HG02798 (cell line): ENCODE measurements at regions not wholly inside any gene's neighbourhood (a gene's known extent, or its start where the extent isn't known, plus 50 kb on each side); places are given as distances from the start of the nearest gene placed in this dataset.
"Not testable (repeated sequence)": the region's sequence is repeated elsewhere in the genome, so short reads cannot be mapped to it uniquely, and the experiment has no call there.

ENCODE experiments used
- ATAC-seq: cut with Tn5 transposase; IDR thresholded peaks from one replicate; pipeline ENCODE4 v1.9.1; 2021; ENCODE audit warnings: mild to moderate bottlenecking; ENCODE audit not compliant: unreplicated experiment, poor library complexity

DNA sequence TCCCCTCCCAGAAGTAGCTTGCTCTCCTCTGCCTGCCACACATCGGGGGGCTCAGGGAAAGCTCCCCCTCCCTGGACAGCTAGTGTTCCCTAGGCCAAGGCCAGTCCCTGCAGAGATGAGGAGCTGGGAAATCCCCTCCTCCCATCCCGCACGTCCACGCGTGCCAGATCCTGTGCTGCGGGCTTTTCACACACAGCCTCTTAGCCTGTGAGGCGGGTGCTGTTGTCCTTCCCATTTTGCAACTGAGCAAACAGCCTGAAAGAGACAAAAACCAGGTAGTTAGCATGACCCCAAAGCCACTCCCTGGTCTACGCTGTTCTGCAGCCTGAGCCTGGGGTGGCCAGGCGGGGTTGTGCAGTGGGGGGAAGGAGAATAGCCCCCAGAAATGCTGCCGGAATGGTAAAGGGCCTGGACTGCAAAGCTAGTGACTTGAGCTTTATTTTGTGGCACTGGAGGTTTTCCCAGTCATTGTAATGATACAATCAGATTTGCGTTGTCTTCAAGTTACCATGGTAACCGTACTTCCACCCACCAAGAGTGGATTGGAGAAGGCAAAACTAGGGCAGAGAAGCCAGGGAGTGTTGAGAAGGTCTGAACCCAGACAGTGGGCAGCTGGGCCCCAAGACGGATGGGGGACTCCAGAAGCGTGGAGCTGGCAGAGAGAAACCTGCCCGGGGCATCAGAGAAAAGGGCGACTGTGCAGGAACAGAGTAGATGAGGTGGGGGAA, 98.6 kb upstream of the KCTD7 start:
- no peak for ATAC-seq

DNA sequence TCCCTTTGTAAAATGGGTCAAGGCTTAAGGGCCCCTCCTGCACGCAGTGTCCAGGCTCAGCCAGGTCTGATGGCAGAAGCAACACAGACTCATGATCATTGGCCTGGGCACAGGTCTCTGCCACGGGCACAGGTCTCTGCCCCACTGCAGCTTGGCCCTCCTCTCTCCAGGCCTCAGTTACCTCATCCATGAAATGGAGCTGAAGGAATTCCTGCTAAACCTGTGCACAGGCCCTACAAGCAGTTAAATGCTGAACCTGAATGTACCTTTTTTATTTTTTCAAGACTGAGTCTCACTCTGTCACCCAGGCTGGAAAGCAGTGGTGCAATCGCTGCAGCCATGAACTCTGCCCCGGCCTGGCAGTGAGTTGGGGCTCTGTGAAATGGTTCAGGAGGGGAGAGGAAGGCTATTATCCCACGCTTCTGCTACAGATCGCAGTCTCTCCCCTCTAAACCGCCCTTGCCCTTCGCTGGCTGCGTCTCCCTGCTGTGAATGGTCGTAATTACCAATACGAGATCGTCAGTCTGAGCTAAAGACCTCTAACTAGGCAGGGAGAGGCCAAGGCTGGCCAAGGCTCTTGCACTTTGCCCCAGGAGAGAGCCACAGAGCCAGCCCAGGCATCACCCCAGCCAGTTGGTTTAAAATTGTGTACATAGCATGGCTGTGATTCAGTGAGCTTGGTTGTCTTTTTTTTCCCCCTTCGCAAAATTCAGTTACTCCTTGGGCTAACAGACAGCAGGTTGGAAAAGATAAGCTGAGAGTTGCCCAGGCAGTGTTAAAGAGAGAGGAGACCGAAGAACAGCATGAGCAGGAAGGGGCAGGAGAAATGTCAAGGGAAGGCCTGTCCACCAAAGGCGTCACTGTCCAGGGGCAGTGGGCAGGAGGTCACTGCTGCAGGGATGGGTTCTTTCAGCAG, 93.0 kb upstream of the KCTD7 start:
- no peak for ATAC-seq

DNA sequence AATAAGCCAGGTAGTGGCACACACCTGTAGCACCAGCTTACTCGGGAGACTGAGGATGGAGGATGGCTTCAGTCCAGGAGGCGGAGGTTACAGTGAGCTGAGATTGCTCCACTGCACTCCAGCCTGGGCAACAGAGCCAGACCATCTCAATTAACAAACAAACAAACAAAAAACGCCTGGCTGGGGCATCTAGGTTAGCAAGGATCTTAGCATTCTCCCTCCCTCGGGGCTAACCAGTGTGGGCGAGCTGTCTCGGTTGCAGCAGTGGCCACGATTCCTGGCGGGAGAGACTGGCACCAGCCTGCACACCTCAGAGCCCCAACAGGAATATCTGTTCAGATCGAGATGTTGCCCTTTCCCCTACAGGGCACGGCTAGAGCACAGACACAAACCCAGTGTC, 91.3 kb upstream of the KCTD7 start:
- ATAC-seq, result no peak

GRCh38 chr7:66537876-66538275, 90.8 kb upstream of the KCTD7 start:
- no peak for ATAC-seq

GRCh38 chr7:66539264-66539623, 89.4 kb upstream of the KCTD7 start:
- no peak for ATAC-seq

- no peak for ATAC-seq
Measured at GRCh38 chr7:66539902-66540375, 88.7 kb upstream of the KCTD7 start.

GRCh38 chr7:66542049-66542448, 86.6 kb upstream of the KCTD7 start:
- no peak for ATAC-seq

GRCh38 chr7:66542528-66543269, 86.0 kb upstream of the KCTD7 start:
- no peak for ATAC-seq

DNA sequence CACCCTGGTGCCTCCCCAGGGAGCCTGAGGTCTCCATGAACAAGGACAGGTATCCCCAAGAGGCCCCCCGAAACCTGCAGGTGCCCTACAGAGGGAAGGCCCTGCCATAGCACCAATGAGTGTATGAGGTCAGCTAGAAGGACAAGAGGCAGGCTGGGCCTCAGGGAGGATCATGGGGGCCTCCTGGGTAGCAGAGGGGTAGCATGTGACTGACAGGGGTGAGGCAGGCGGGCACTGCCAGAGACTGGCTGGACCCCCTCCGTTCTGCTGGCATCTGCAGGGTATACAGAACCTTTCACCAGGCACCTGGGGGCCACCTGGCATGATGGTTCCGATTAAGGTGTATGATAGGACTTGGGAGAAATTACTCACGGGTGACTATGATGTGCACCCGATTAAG, 79.2 kb upstream of the KCTD7 start:
- no peak for ATAC-seq

- no peak for ATAC-seq
Measured at GRCh38 chr7:66553001-66553400, 75.7 kb upstream of the KCTD7 start.

- not testable (repeated sequence) for ATAC-seq
Measured at GRCh38 chr7:66553675-66554074, 75.0 kb upstream of the KCTD7 start.

DNA sequence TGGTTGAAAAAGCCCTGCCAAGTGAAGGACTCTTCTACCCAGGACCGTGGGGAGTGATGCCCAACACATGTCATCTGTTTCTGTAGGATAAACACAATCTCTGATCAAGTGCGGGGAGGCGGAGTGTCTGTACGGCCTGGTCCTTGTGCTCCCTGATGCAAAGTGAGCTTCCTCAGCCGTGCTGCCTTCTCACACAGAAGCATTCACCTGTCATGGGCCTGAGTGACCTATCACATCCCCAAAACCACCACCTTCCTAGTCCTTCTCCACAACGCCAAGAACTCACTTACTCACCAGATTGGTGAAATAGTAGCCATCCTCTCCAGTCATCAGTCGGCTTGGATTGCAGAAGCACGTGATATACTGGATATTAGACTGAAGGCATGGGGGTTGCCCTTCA, 74.4 kb upstream of the KCTD7 start:
- ATAC-seq, result not testable (repeated sequence)

GRCh38 chr7:66554842-66555430, 73.7 kb upstream of the KCTD7 start:
- not testable (repeated sequence) for ATAC-seq

- no peak for ATAC-seq
Measured at GRCh38 chr7:66556177-66556548, 72.5 kb upstream of the KCTD7 start.

DNA sequence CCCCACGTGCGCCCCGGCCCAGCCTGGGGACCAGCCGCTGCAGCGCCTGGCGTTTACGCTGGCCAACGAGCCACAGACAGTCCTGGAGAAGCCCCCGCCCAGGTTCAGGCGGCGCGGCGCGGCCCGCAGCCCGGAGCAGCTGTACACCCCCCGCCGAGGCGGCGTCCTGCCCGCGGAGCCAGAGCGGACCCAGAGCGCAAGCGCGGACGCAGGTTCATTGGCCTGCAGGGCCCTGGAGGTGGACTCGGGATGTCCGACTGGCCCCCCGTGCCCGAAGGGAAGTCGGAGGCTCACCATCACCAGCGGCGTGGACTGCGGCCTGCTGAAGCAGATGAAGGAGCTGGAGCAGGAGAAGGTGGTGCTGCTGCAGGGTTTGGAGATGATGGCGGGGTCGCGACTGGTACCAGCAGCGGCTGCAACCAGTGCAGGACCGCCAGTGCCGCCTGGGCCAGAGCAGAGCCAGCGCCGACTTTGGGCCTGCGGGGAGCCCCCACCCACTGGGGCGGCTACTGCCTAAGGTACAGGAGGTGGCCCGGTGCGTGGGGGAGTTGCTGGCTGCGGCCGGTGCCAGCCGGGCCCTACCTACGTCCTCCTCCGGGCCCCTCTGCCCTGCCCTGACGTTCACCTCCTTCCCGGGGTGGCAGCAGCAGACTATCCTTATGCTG, 72.0 kb upstream of the KCTD7 start:
- ATAC-seq, result no peak

DNA sequence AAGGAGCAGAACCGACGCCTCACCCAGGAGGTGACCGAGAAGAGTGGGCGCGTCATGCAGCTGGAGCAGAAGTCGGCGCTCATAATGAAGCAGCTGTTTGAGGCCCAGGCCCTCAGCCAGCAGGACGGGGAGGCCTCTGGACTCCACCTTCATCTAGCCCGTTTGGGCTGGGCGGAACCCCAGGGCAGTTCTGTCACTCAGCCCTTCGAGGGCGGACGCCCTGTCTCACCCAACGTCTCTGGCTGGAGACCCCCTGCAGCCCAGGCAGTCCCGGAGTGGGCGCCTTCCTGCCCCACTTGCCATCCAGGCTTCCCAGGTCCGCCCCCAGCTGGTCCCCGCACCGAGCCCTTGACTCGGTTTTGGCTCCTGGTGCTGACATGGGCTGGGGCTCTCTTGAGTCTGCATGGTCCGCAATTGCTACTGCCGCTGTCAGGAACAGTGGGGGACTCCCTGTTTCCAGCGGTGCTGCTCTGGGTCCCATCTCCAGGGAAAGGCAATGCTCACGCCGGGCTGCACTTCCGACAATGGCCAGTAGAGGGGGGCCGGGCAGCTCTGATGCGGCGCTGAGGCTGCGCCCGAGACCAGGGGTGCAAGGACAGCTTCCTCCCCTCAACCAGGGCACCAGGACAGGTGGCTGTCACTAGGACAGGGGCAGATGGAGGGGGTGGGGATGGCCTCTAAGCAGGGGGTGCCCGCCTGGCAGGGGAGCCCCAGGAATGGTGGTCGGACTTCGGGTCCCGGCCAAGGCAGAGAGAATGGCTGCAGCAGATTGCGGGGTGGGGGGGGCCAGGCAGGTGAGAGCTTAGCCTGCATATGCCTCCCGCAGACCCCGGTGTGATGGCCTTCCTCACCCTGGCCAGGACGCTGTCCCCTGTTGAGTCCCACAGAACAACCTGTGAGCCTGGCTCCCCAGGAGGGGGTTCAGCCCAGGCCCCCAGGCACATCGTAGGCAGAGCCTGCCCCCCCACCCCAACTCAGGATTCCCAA, 71.2 kb upstream of the KCTD7 start:
- ATAC-seq, result peak; percentile 64

- no peak for ATAC-seq
Measured at GRCh38 chr7:66558201-66558641, 70.5 kb upstream of the KCTD7 start.

GRCh38 chr7:66558660-66559465, 69.8 kb upstream of the KCTD7 start:
- ATAC-seq, result no peak
